ENCODE measurements at regions not wholly inside any gene's neighbourhood (a gene's known extent, or its start where the extent isn't known, plus 50 kb on each side); places are given as distances from the start of the nearest gene placed in this dataset.

DNA sequence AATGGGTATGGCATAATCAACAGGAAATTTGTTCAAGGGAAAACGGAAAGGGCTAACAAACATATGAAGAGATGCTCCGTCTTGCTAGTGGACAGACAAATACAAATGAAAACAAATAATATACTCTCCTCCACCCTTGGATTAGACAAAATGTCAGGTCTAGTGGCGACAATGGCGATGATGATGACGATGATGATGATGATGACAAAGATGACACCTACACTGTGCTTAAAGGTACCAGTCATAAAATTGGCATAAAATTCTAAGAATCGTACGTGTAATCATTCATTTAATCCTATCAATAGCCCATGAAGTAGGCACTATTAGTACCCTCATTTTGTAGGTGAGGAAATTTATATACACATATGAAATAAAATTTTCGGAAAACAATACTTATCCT, 174.6 kb downstream of the PMP22 start:
- TF ChIP-seq POLR2A (IDR thresholded peaks at IDR 0.05), result no peak
- TF ChIP-seq, protein P1, sequence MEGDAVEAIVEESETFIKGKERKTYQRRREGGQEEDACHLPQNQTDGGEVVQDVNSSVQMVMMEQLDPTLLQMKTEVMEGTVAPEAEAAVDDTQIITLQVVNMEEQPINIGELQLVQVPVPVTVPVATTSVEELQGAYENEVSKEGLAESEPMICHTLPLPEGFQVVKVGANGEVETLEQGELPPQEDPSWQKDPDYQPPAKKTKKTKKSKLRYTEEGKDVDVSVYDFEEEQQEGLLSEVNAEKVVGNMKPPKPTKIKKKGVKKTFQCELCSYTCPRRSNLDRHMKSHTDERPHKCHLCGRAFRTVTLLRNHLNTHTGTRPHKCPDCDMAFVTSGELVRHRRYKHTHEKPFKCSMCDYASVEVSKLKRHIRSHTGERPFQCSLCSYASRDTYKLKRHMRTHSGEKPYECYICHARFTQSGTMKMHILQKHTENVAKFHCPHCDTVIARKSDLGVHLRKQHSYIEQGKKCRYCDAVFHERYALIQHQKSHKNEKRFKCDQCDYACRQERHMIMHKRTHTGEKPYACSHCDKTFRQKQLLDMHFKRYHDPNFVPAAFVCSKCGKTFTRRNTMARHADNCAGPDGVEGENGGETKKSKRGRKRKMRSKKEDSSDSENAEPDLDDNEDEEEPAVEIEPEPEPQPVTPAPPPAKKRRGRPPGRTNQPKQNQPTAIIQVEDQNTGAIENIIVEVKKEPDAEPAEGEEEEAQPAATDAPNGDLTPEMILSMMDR (IDR thresholded peaks at IDR 0.05), result no peak

Measured in Peyer's patch (tissue), 4 donors.